Forelimb muscle (tissue), 1 donor: ENCODE measurements at regions not wholly inside any gene's neighbourhood (a gene's known extent, or its start where the extent isn't known, plus 50 kb on each side); places are given as distances from the start of the nearest gene placed in this dataset.

ENCODE experiments used
- DNase-seq: peaks from one replicate; pipeline ENCODE4 v3.0.0-alpha.2; 2013; ENCODE audit warnings: low read depth

GRCh38 chr20:24261351-24261750, 208.1 kb upstream of the SYNDIG1 start:
- no peak for DNase-seq

- no peak for DNase-seq
Measured at GRCh38 chr20:24257171-24257570, 212.3 kb upstream of the SYNDIG1 start.

- no peak for DNase-seq
Measured at GRCh38 chr20:24256307-24256706, 213.1 kb upstream of the SYNDIG1 start.

- no peak for DNase-seq
Measured at GRCh38 chr20:24254480-24254879, 214.9 kb upstream of the SYNDIG1 start.

GRCh38 chr20:24253321-24253720, 216.1 kb upstream of the SYNDIG1 start:
- no peak for DNase-seq

GRCh38 chr20:24245094-24245493, 224.3 kb upstream of the SYNDIG1 start:
- no peak for DNase-seq

GRCh38 chr20:24242763-24243162, 226.7 kb upstream of the SYNDIG1 start:
- no peak for DNase-seq

GRCh38 chr20:24241466-24241865, 228.0 kb upstream of the SYNDIG1 start:
- no peak for DNase-seq

GRCh38 chr20:24236963-24237362, 232.5 kb upstream of the SYNDIG1 start:
- DNase-seq: no peak

GRCh38 chr20:24236201-24236600, 233.2 kb upstream of the SYNDIG1 start:
- DNase-seq: no peak

GRCh38 chr20:24235296-24236175, 233.9 kb upstream of the SYNDIG1 start:
- no peak for DNase-seq

GRCh38 chr20:24227600-24227999, 239.0 kb upstream of the GGTLC1 start:
- DNase-seq: no peak

GRCh38 chr20:24212494-24212893, 223.9 kb upstream of the GGTLC1 start:
- no peak for DNase-seq

GRCh38 chr20:24211972-24212371, 223.4 kb upstream of the GGTLC1 start:
- no peak for DNase-seq

- DNase-seq: no peak
Measured at GRCh38 chr20:24210356-24210755, 221.8 kb upstream of the GGTLC1 start.

- DNase-seq: no peak
Measured at GRCh38 chr20:24208652-24209051, 220.1 kb upstream of the GGTLC1 start.

- no peak for DNase-seq
Measured at GRCh38 chr20:24207803-24208300, 219.3 kb upstream of the GGTLC1 start.

GRCh38 chr20:24206995-24207394, 218.4 kb upstream of the GGTLC1 start:
- no peak for DNase-seq

- DNase-seq: no peak
Measured at GRCh38 chr20:24203526-24204183, 215.1 kb upstream of the GGTLC1 start.

- no peak for DNase-seq
Measured at GRCh38 chr20:24199501-24199900, 210.9 kb upstream of the GGTLC1 start.

GRCh38 chr20:24194143-24194542, 205.6 kb upstream of the GGTLC1 start:
- no peak for DNase-seq

- no peak for DNase-seq
Measured at GRCh38 chr20:24190905-24191304, 202.3 kb upstream of the GGTLC1 start.

GRCh38 chr20:24185791-24186190, 197.2 kb upstream of the GGTLC1 start:
- DNase-seq: peak; percentile 1
